ENCODE measurements at regions not wholly inside any gene's neighbourhood (a gene's known extent, or its start where the extent isn't known, plus 50 kb on each side); places are given as distances from the start of the nearest gene placed in this dataset.

DNA sequence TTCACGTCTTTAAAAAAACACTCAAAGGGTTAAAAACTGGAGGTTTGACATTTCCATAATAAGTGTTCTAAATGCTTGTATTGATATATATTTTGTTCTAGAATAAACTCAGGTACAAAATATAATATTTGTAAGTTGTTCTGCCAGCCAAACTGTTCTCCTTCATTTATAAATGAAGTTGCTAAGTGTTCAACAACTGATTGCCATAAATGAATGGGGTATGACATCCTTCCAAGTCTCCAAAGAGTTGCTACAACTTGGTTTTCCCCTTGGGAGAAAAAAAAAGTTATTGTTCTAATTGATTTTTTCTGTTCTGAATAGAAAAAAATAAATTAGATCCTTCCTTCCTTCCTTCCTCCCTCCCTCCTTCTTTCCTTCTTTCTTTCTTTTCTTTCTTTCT, 65.4 kb upstream of the BLID start:
- Histone ChIP-seq H3K18ac (ENCODE audit: low read length) (no peak overlapping the region), H2BK12ac (ENCODE audit: low read length) (no peak overlapping the region), H3K36me3 (ENCODE audit: control insufficient read depth in 1 of 2, insufficient read depth in 2 of 2, low read length in 2 of 2) (no peaks in the 10 kb centered on the region), H2AFZ (ENCODE audit: insufficient read depth, low read length, poor library complexity) (no peak overlapping the region), H3K4me1 (ENCODE audit: control insufficient read depth in 1 of 2, insufficient read depth in 2 of 2, low read length in 2 of 2) (peaks cover 2 to 3% of the 10 kb centered on the region in 2 experiments), H3K79me1 (ENCODE audit: low read length) (no peaks in the 10 kb centered on the region), H3K23ac (ENCODE audit: low read length) (no peak overlapping the region), H3K4me2 (ENCODE audit: low read length) (no peak overlapping the region), H3K79me2 (ENCODE audit: control insufficient read depth, insufficient read depth, low read length, poor library complexity) (no peaks in the 10 kb centered on the region), H2AK5ac (ENCODE audit: low read length) (no peak overlapping the region), H2BK5ac (ENCODE audit: low read depth, low read length, poor library complexity) (no peak overlapping the region), H3K9me3 (ENCODE audit: insufficient read depth, low read depth, low read length) (no peaks in the 10 kb centered on the region), H2BK120ac (ENCODE audit: insufficient read depth, low read length, poor library complexity) (no peak overlapping the region), H3K14ac (ENCODE audit: low read length) (no peak overlapping the region), H4K91ac (ENCODE audit: low read depth, low read length) (no peak overlapping the region), H3K27ac (ENCODE audit: low read depth, low read length) (no peak overlapping the region), H3K9ac (ENCODE audit: low read length) (no peak overlapping the region), H3K27me3 (ENCODE audit: insufficient read depth, low read length) (no peaks in the 10 kb centered on the region), H3K4ac (ENCODE audit: low read depth, low read length) (no peak overlapping the region), H3K4me3 (ENCODE audit: low read depth, low read length) (no peak overlapping the region), H4K8ac (ENCODE audit: low read depth, low read length) (no peak overlapping the region), H4K12ac (ENCODE audit: low read depth, low read length) (no peak overlapping the region)
- no CpG with 5 or more reads among the region's 1 CpG for WGBS (ENCODE audit: extremely low coverage, insufficient coverage, insufficient read length)
- no peak for DNase-seq

DNA sequence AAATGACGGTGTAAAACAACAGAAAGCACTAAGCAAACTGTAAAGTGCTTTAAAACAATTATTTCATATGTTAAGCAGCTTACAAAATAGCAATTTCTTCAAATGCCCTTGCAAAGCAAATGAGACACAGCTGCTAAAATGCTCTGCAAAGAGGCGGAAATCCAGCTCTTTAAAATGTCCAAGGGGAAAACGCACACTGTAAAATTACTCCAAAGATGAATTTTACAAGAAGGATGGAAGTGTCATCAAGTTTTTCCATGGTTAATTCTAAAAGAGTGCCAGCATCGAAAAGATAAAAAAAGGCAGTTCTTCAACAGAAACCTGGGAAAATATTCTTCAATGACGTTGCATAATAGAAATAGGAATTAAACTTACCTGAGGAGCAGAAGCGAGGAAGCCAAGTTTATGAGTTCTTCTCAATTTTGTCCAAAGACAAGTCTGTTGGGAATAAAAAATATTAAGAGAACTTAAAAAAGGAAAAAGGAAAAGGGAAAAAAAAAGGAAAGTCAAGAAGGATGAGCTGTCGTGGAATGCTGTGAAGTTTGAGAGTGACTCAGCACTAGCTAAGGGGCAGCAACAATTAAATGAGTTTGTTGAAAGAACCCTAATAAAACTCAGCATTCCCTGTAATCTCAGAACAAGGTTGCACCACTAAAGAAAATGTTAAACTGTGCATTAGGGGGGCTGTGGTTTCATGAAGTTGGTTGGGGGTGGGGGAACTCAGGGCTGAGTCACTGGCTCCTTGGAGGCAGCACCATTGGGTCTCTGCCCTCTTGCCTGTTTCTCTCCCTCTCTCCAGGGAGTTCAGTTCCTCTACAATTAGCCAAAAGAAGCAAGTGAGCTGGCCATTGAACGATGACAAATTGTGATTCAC, 64.2 kb upstream of the BLID start:
- Histone ChIP-seq H3K27me3 (ENCODE audit: insufficient read depth, low read length) (no peaks in the 10 kb centered on the region), H3K9ac (ENCODE audit: low read length) (no peak overlapping the region), H2BK5ac (ENCODE audit: low read depth, low read length, poor library complexity) (no peak overlapping the region), H3K79me2 (ENCODE audit: control insufficient read depth, insufficient read depth, low read length, poor library complexity) (no peaks in the 10 kb centered on the region), H3K4me3 (ENCODE audit: low read depth, low read length) (no peak overlapping the region), H2BK120ac (ENCODE audit: insufficient read depth, low read length, poor library complexity) (no peak overlapping the region), H3K9me3 (ENCODE audit: insufficient read depth, low read depth, low read length) (peaks cover 2% of the 10 kb centered on the region), H3K14ac (ENCODE audit: low read length) (no peak overlapping the region), H3K23ac (ENCODE audit: low read length) (no peak overlapping the region), H4K12ac (ENCODE audit: low read depth, low read length) (no peak overlapping the region), H3K27ac (ENCODE audit: low read depth, low read length) (no peak overlapping the region), H3K79me1 (ENCODE audit: low read length) (no peaks in the 10 kb centered on the region), H4K8ac (ENCODE audit: low read depth, low read length) (no peak overlapping the region), H4K91ac (ENCODE audit: low read depth, low read length) (no peak overlapping the region), H3K4me2 (ENCODE audit: low read length) (no peak overlapping the region), H2AK5ac (ENCODE audit: low read length) (no peak overlapping the region), H3K4me1 (ENCODE audit: control insufficient read depth in 1 of 2, insufficient read depth in 2 of 2, low read length in 2 of 2) (peaks cover 2 to 3% of the 10 kb centered on the region in 2 experiments), H3K36me3 (ENCODE audit: control insufficient read depth in 1 of 2, insufficient read depth in 2 of 2, low read length in 2 of 2) (no peaks in the 10 kb centered on the region), H3K4ac (ENCODE audit: low read depth, low read length) (no peak overlapping the region), H3K18ac (ENCODE audit: low read length) (no peak overlapping the region), H2AFZ (ENCODE audit: insufficient read depth, low read length, poor library complexity) (no peak overlapping the region), H2BK12ac (ENCODE audit: low read length) (no peak overlapping the region)
- no CpG with 5 or more reads among the region's 8 CpGs for WGBS (ENCODE audit: extremely low coverage, insufficient coverage, insufficient read length)
- no peak for DNase-seq

DNA sequence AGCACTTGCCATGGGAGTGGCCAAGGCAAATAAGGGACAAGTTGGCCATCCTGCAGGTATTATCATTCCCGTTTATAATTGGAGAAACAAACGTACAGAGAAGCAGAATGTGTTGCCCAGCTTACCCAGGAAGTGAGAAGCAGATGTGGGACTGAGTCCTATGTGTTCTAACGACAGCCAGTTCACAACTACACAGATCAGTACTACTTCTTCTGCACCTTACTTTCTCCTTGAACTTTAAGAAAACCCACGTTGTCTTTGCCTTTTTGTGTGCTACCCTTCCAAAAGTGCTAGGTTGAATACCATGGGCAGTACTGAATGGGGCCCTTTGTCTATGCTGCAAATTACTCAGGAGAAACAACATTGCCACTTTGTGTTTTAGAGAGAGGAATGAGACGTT, 62.8 kb upstream of the BLID start:
- H3K23ac ChIP-seq (ENCODE audit: low read length) = no peak overlapping the region
- no peak overlapping the region for H3K4me2 ChIP-seq (ENCODE audit: low read length)
- no peak overlapping the region for H2AFZ ChIP-seq (ENCODE audit: insufficient read depth, low read length, poor library complexity)
- no peaks in the 10 kb centered on the region for H3K27me3 ChIP-seq (ENCODE audit: insufficient read depth, low read length)
- no peak for DNase-seq
- H3K18ac ChIP-seq (ENCODE audit: low read length) = no peak overlapping the region
- H3K79me1 ChIP-seq (ENCODE audit: low read length) = no peaks in the 10 kb centered on the region
- H3K36me3 ChIP-seq (ENCODE audit: control insufficient read depth in 1 of 2, insufficient read depth in 2 of 2, low read length in 2 of 2) = no peaks in the 10 kb centered on the region
- H2BK12ac ChIP-seq (ENCODE audit: low read length) = no peak overlapping the region
- no peak overlapping the region for H3K4me3 ChIP-seq (ENCODE audit: low read depth, low read length)
- H3K9me3 ChIP-seq (ENCODE audit: insufficient read depth, low read depth, low read length) = peaks cover 2% of the 10 kb centered on the region
- H4K12ac ChIP-seq (ENCODE audit: low read depth, low read length) = no peak overlapping the region
- H2BK120ac ChIP-seq (ENCODE audit: insufficient read depth, low read length, poor library complexity) = no peak overlapping the region
- H4K91ac ChIP-seq (ENCODE audit: low read depth, low read length) = no peak overlapping the region
- H3K14ac ChIP-seq (ENCODE audit: low read length) = no peak overlapping the region
- no CpG with 5 or more reads among the region's 5 CpGs for WGBS (ENCODE audit: extremely low coverage, insufficient coverage, insufficient read length)
- no peak overlapping the region for H2AK5ac ChIP-seq (ENCODE audit: low read length)
- H3K27ac ChIP-seq (ENCODE audit: low read depth, low read length) = no peak overlapping the region
- peaks cover 2 to 3% of the 10 kb centered on the region in 2 experiments for H3K4me1 ChIP-seq (ENCODE audit: control insufficient read depth in 1 of 2, insufficient read depth in 2 of 2, low read length in 2 of 2)
- H3K9ac ChIP-seq (ENCODE audit: low read length) = no peak overlapping the region
- no peaks in the 10 kb centered on the region for H3K79me2 ChIP-seq (ENCODE audit: control insufficient read depth, insufficient read depth, low read length, poor library complexity)
- H4K8ac ChIP-seq (ENCODE audit: low read depth, low read length) = no peak overlapping the region
- H3K4ac ChIP-seq (ENCODE audit: low read depth, low read length) = no peak overlapping the region
- no peak overlapping the region for H2BK5ac ChIP-seq (ENCODE audit: low read depth, low read length, poor library complexity)

DNA sequence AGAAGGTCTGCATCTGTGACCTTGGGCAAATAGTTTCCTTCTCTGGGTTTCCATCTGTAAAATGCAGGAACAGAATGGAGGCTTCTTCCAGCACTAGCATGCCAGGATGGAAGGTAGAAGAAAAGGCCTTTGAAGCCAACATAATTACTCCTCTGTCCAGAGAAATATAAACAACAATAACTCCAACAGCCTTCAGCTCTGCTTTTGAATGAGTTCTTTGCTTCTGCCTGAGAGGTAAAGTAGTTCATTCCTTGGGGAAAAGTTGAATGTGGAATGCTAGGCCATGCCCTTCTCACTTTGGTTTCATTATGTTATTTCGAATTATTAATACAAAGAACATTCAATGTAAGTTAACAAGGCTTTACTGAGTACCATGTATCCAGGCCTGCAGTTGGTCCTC, 61.2 kb upstream of the BLID start:
- no peak overlapping the region for H3K4me3 ChIP-seq (ENCODE audit: low read depth, low read length)
- H2AFZ ChIP-seq (ENCODE audit: insufficient read depth, low read length, poor library complexity) = no peak overlapping the region
- H3K23ac ChIP-seq (ENCODE audit: low read length) = no peak overlapping the region
- no peak overlapping the region for H3K4ac ChIP-seq (ENCODE audit: low read depth, low read length)
- no CpG with 5 or more reads among the region's 1 CpG for WGBS (ENCODE audit: extremely low coverage, insufficient coverage, insufficient read length)
- no peaks in the 10 kb centered on the region for H3K79me2 ChIP-seq (ENCODE audit: control insufficient read depth, insufficient read depth, low read length, poor library complexity)
- no peak overlapping the region for H2BK120ac ChIP-seq (ENCODE audit: insufficient read depth, low read length, poor library complexity)
- no peak overlapping the region for H3K14ac ChIP-seq (ENCODE audit: low read length)
- H3K36me3 ChIP-seq (ENCODE audit: control insufficient read depth in 1 of 2, insufficient read depth in 2 of 2, low read length in 2 of 2) = no peaks in the 10 kb centered on the region
- H3K4me2 ChIP-seq (ENCODE audit: low read length) = no peak overlapping the region
- H4K91ac ChIP-seq (ENCODE audit: low read depth, low read length) = no peak overlapping the region
- H3K9me3 ChIP-seq (ENCODE audit: insufficient read depth, low read depth, low read length) = peaks cover 2% of the 10 kb centered on the region
- no peaks in the 10 kb centered on the region for H3K27me3 ChIP-seq (ENCODE audit: insufficient read depth, low read length)
- no peak overlapping the region for H2BK12ac ChIP-seq (ENCODE audit: low read length)
- no peak for DNase-seq
- H2AK5ac ChIP-seq (ENCODE audit: low read length) = no peak overlapping the region
- no peak overlapping the region for H4K12ac ChIP-seq (ENCODE audit: low read depth, low read length)
- no peaks in the 10 kb centered on the region for H3K79me1 ChIP-seq (ENCODE audit: low read length)
- H3K18ac ChIP-seq (ENCODE audit: low read length) = no peak overlapping the region
- H2BK5ac ChIP-seq (ENCODE audit: low read depth, low read length, poor library complexity) = no peak overlapping the region
- no peak overlapping the region for H3K9ac ChIP-seq (ENCODE audit: low read length)
- no peak overlapping the region for H4K8ac ChIP-seq (ENCODE audit: low read depth, low read length)
- peaks cover 2 to 3% of the 10 kb centered on the region in 2 experiments for H3K4me1 ChIP-seq (ENCODE audit: control insufficient read depth in 1 of 2, insufficient read depth in 2 of 2, low read length in 2 of 2)
- H3K27ac ChIP-seq (ENCODE audit: low read depth, low read length) = no peak overlapping the region
